CD4-positive, alpha-beta T cell (primary cell): ENCODE measurements at regions not wholly inside any gene's neighbourhood (a gene's known extent, or its start where the extent isn't known, plus 50 kb on each side); places are given as distances from the start of the nearest gene placed in this dataset.

Source experiments
- ATAC-seq: fragments of 200-7000 bp; cut with Tn5 transposase; one replicate; pipeline ENCODE4 v1.10.0; 2022; ENCODE audit warnings: mild to moderate bottlenecking; ENCODE audit not compliant: poor library complexity
- CTCF ChIA-PET: fragments of 350-600 bp; sonication (Branson Sonifier 250); formaldehyde crosslinking; loops from one replicate; lab custom pipeline; 2021; ENCODE audit warnings: antibody characterized with exemption, inconsistent platforms; lab: Charles Lee
- POLR2A ChIA-PET: fragments of 350-600 bp; sonication (Branson Sonifier 250); formaldehyde crosslinking; loops from one replicate; lab custom pipeline; 2021; ENCODE audit warnings: antibody characterized with exemption, inconsistent platforms; lab: Charles Lee
- DNase-seq, 14 experiments: peaks; one replicate each; pipeline ENCODE4 v3.0.0-alpha.2; 2013 to 2020; ENCODE audit warnings: mixed read lengths in 2 of 14
- H3K27ac ChIP-seq, 2 donors: one replicate each; pipeline versions ENCODE4 v1.5.1 to v1.7.0; 2013; ENCODE audit warnings: low read length in 2 of 2, low read depth in 1 of 2, mild to moderate bottlenecking in 1 of 2
- H3K27me3 ChIP-seq, 2 experiments: 1 replicate in 1 of 2; 2 replicates in 1 of 2; pipeline versions ENCODE4 v1.6.1 to v1.7.0; 2013; ENCODE audit warnings: low read length in 2 of 2, control low read depth in 1 of 2, mild to moderate bottlenecking in 1 of 2, moderate library complexity in 1 of 2; ENCODE audit not compliant: insufficient read depth in 2 of 2, control insufficient read depth in 1 of 2
- H3K36me3 ChIP-seq: one replicate; pipeline ENCODE4 v1.6.1; 2013; ENCODE audit warnings: low read length, control low read depth; ENCODE audit not compliant: insufficient read depth
- H3K4me1 ChIP-seq: one replicate; pipeline ENCODE4 v1.6.1; 2013; ENCODE audit warnings: low read length, control low read depth; ENCODE audit not compliant: insufficient read depth
- H3K4me3 ChIP-seq: one replicate; pipeline ENCODE4 v1.5.1; 2013; ENCODE audit warnings: mild to moderate bottlenecking, low read length, moderate library complexity
- H3K9me3 ChIP-seq, 2 experiments: 1 replicate in 1 of 2; 2 replicates in 1 of 2; pipeline versions ENCODE4 v1.6.1 to v1.7.0; 2013; ENCODE audit warnings: low read length in 2 of 2, mild to moderate bottlenecking in 2 of 2, control low read depth in 1 of 2, moderate library complexity in 1 of 2; ENCODE audit not compliant: control insufficient read depth in 1 of 2, insufficient read depth in 1 of 2
- H3K27ac Mint-ChIP-seq: one replicate; pipeline ENCODE4 v1.8.0; 2020; ENCODE audit warnings: mixed read lengths
- H3K27me3 Mint-ChIP-seq: one replicate; pipeline ENCODE4 v1.8.0; 2021; ENCODE audit warnings: mixed read lengths
- H3K36me3 Mint-ChIP-seq: one replicate; pipeline ENCODE4 v1.8.0; 2021; ENCODE audit warnings: low read depth, mixed read lengths
- H3K4me1 Mint-ChIP-seq: one replicate; pipeline ENCODE4 v1.8.0; 2021; ENCODE audit warnings: low read depth, mixed read lengths
- H3K4me3 Mint-ChIP-seq: one replicate; pipeline ENCODE4 v1.8.0; 2020; ENCODE audit warnings: mild to moderate bottlenecking, mixed read lengths
- H3K9me3 Mint-ChIP-seq: one replicate; pipeline ENCODE4 v1.8.0; 2020; ENCODE audit warnings: mixed read lengths
- intact Hi-C, 2 experiments: fragments of 100-400 bp; cut with DNase I in 1 of 2; cut with micrococcal nuclease in 1 of 2; formaldehyde crosslinking; loops; one replicate each; pipeline versions ENCODE4 v1.15.1 to v1.9.0; 2023 to 2025; cut with DNase I, micrococcal nuclease
- TF ChIP-seq, protein P1 (sequence below): fragments of 200-600 bp; IDR thresholded peaks from one replicate; pipeline ENCODE4 v1.8.0; 2022; ENCODE audit warnings: antibody characterized with exemption, mild to moderate bottlenecking

DNA sequence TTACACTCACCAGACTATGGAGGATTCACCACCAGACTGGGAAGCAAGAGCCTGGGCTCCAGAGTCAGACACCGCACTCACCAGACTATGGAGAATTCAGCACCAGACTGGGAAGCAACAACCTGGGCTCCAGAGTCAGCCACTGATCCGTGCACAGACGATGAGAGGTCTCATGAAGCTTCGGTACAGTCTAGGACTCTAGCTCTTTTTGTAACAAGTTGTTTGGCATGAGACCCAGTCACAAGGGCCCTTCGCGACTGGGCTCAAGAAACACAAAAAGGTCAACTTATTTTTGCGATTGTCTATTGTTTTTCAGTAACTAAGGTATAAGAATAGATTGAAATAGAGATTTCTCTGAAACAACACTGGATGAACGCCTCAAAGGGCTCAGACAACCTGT lies 192.7 kb upstream of the ADAMTSL1 start:
- no peaks in the 10 kb centered on the region for H3K4me1 ChIP-seq
- POLR2A ChIA-PET, result no interaction called here
- Mint-ChIP-seq H3K4me3 (no peak overlapping the region), H3K4me1 (no peaks in the 10 kb centered on the region), H3K27ac (no peak overlapping the region), H3K9me3 (peaks cover 13% of the 10 kb centered on the region), H3K27me3 (peaks cover 4% of the 10 kb centered on the region), H3K36me3 (no peaks in the 10 kb centered on the region)
- intact Hi-C loops, result no loop called here
- CTCF ChIA-PET, result no interaction called here
- no peaks in the 10 kb centered on the region for H3K36me3 ChIP-seq
- no peak overlapping the region for H3K4me3 ChIP-seq
- no peaks in the 10 kb centered on the region for H3K27me3 ChIP-seq
- peaks cover 9 to 10% of the 10 kb centered on the region in 2 experiments for H3K9me3 ChIP-seq
- no peak overlapping the region for H3K27ac ChIP-seq
- ATAC-seq (no peak), DNase-seq (no peak)
- TF ChIP-seq, protein P1, sequence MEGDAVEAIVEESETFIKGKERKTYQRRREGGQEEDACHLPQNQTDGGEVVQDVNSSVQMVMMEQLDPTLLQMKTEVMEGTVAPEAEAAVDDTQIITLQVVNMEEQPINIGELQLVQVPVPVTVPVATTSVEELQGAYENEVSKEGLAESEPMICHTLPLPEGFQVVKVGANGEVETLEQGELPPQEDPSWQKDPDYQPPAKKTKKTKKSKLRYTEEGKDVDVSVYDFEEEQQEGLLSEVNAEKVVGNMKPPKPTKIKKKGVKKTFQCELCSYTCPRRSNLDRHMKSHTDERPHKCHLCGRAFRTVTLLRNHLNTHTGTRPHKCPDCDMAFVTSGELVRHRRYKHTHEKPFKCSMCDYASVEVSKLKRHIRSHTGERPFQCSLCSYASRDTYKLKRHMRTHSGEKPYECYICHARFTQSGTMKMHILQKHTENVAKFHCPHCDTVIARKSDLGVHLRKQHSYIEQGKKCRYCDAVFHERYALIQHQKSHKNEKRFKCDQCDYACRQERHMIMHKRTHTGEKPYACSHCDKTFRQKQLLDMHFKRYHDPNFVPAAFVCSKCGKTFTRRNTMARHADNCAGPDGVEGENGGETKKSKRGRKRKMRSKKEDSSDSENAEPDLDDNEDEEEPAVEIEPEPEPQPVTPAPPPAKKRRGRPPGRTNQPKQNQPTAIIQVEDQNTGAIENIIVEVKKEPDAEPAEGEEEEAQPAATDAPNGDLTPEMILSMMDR, result no peak

DNA sequence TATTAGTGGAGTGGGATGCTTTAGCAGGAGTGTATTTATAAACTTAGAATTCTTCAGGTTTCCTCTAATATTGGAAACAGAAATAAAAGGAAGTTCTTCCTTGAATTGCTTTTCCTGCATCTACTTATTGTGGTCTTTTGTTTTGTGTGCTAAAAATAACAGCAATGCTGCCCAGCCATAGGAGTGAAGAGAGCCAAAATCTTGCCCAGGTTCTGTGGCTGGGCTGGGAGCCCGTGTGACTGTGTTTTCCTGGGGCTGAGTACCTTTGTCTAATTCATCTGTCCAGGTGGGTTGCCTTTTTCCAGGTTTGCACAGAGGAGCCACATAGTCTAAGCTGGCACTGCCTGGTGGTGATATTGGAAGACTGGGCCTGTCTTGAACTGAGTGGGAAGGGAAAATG lies 179.7 kb upstream of the ADAMTSL1 start:
- no peak overlapping the region for H3K27ac ChIP-seq
- no peaks in the 10 kb centered on the region for H3K36me3 ChIP-seq
- Mint-ChIP-seq H3K27ac (no peak overlapping the region), H3K9me3 (no peaks in the 10 kb centered on the region), H3K4me3 (no peak overlapping the region), H3K27me3 (peaks cover 4% of the 10 kb centered on the region), H3K36me3 (no peaks in the 10 kb centered on the region), H3K4me1 (no peaks in the 10 kb centered on the region)
- TF ChIP-seq, protein P1, result no peak
- H3K9me3 ChIP-seq, result peaks cover 0 to 5% of the 10 kb centered on the region in 2 experiments
- intact Hi-C loops, result no loop called here
- no peaks in the 10 kb centered on the region for H3K4me1 ChIP-seq
- ChIA-PET CTCF (no interaction called here), POLR2A (no interaction called here)
- H3K27me3 ChIP-seq, result peaks cover 0 to 2% of the 10 kb centered on the region in 2 experiments
- ATAC-seq (no peak), DNase-seq (no peak)
- no peak overlapping the region for H3K4me3 ChIP-seq

DNA sequence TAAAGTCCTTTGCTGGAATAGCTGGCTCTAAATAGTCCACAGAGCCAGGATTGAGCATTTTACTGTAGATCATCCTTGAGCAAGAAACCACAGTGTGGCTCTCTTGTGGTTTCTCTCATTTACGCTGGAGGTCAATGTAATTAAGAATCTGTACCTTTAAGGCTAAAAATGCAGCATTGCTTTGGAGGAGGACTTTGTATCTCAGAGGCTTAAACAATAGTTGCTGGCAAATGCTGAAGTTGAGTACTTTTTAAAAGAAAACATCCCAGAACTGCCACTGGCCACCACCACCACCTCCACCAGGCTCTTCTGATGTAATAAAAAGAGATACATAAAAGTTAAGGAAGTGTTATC lies 177.3 kb upstream of the ADAMTSL1 start:
- H3K27ac Mint-ChIP-seq, result no peak overlapping the region
- POLR2A ChIA-PET, result no interaction called here
- H3K27me3 ChIP-seq, result peaks cover 0 to 2% of the 10 kb centered on the region in 2 experiments
- H3K36me3 ChIP-seq, result no peaks in the 10 kb centered on the region
- H3K27me3 Mint-ChIP-seq, result peaks cover 4% of the 10 kb centered on the region
- CTCF ChIA-PET, result no interaction called here
- intact Hi-C loops, result no loop called here
- no peak overlapping the region for H3K27ac ChIP-seq
- H3K9me3 ChIP-seq, result no peaks in the 10 kb centered on the region
- no peaks in the 10 kb centered on the region for H3K36me3 Mint-ChIP-seq
- H3K4me1 Mint-ChIP-seq, result no peaks in the 10 kb centered on the region
- DNase-seq, result no peak
- TF ChIP-seq, protein P1, result no peak
- no peak overlapping the region for H3K4me3 ChIP-seq
- H3K9me3 Mint-ChIP-seq, result no peaks in the 10 kb centered on the region
- H3K4me1 ChIP-seq, result no peaks in the 10 kb centered on the region
- ATAC-seq, result no peak
- H3K4me3 Mint-ChIP-seq, result no peak overlapping the region
